Activated CD4-positive, alpha-beta T cell treated with anti-CD3 and anti-CD28 coated beads for 24 hours (primary cell): ENCODE measurements at regions not wholly inside any gene's neighbourhood (a gene's known extent, or its start where the extent isn't known, plus 50 kb on each side); places are given as distances from the start of the nearest gene placed in this dataset.
"Not testable (repeated sequence)": the region's sequence is repeated elsewhere in the genome, so short reads cannot be mapped to it uniquely, and the experiment has no call there.

ENCODE experiments used
- DNase-seq, 2 donors: peaks; one replicate each; pipeline ENCODE4 v3.0.0-alpha.2; 2020; ENCODE audit warnings: low read depth in 2 of 2

- not testable (repeated sequence) for DNase-seq
Measured at GRCh38 chr1:144516172-144516571, 54.7 kb upstream of the NBPF15 start.

- not testable (repeated sequence) for DNase-seq
Measured at GRCh38 chr1:144516906-144517305, 55.4 kb upstream of the NBPF15 start.

- DNase-seq: not testable (repeated sequence)
Measured at GRCh38 chr1:144518439-144518838, 57.0 kb upstream of the NBPF15 start.

GRCh38 chr1:144519528-144520189, 58.2 kb upstream of the NBPF15 start:
- DNase-seq: not testable (repeated sequence)

GRCh38 chr1:144523661-144524407, 62.4 kb upstream of the NBPF15 start:
- DNase-seq: peak in 1 of 2 donors; percentile 22

- not testable (repeated sequence) for DNase-seq
Measured at GRCh38 chr1:144532156-144532607, 60.5 kb upstream of the PPIAL4F start.

GRCh38 chr1:144533480-144533879, 59.2 kb upstream of the PPIAL4F start:
- DNase-seq: not testable (repeated sequence)

- not testable (repeated sequence) for DNase-seq
Measured at GRCh38 chr1:144534286-144534685, 58.4 kb upstream of the PPIAL4F start.

- not testable (repeated sequence) for DNase-seq
Measured at GRCh38 chr1:144536677-144537076, 56.0 kb upstream of the PPIAL4F start.

GRCh38 chr1:144537234-144537633, 55.5 kb upstream of the PPIAL4F start:
- DNase-seq: not testable (repeated sequence)

- not testable (repeated sequence) for DNase-seq
Measured at GRCh38 chr1:144538736-144539135, 54.0 kb upstream of the PPIAL4F start.

GRCh38 chr1:144539191-144539960, 53.3 kb upstream of the PPIAL4F start:
- DNase-seq: not testable (repeated sequence)
